Activated naive CD4-positive, alpha-beta T cell treated with anti-CD3 and anti-CD28 coated beads for 36 hours (primary cell): ENCODE measurements at regions not wholly inside any gene's neighbourhood (a gene's known extent, or its start where the extent isn't known, plus 50 kb on each side); places are given as distances from the start of the nearest gene placed in this dataset.

Experiments used
- CTCF ChIA-PET: fragments of 350-600 bp; sonication (Branson Sonifier 250); formaldehyde crosslinking; loops from one replicate; lab custom pipeline; 2021; ENCODE audit warnings: antibody characterized with exemption; lab: Charles Lee
- DNase-seq: peaks from one replicate; pipeline ENCODE4 v3.0.0-alpha.2; 2020
- H3K27ac Mint-ChIP-seq: one replicate; pipeline ENCODE4 v1.8.0; 2021; ENCODE audit warnings: mild to moderate bottlenecking, mixed read lengths
- H3K27me3 Mint-ChIP-seq: one replicate; pipeline ENCODE4 v1.8.0; 2021; ENCODE audit warnings: low read depth, mixed read lengths
- H3K36me3 Mint-ChIP-seq: one replicate; pipeline ENCODE4 v1.8.0; 2021; ENCODE audit warnings: low read depth, mixed read lengths
- H3K4me1 Mint-ChIP-seq: one replicate; pipeline ENCODE4 v1.8.0; 2021; ENCODE audit warnings: low read depth, mixed read lengths
- H3K4me3 Mint-ChIP-seq: one replicate; pipeline ENCODE4 v1.8.0; 2021; ENCODE audit warnings: mild to moderate bottlenecking, moderate library complexity, mixed read lengths
- H3K9me3 Mint-ChIP-seq: one replicate; pipeline ENCODE4 v1.8.0; 2021; ENCODE audit warnings: mixed read lengths
- intact Hi-C: fragments of 100-400 bp; cut with micrococcal nuclease; formaldehyde crosslinking; loops from one replicate; pipeline ENCODE4 v1.15.1; 2023

GRCh38 chr15:46636206-46636605 lies 1001.4 kb downstream of the SQOR start:
- H3K4me1 Mint-ChIP-seq, result no peaks in the 10 kb centered on the region
- peaks cover 3% of the 10 kb centered on the region for H3K27me3 Mint-ChIP-seq
- CTCF ChIA-PET, result interaction anchor here (0.6 kb wide), 1 partner anchor 1126 kb away, joined by 4 read pairs; no protein-coding TSS in a partner anchor
- intact Hi-C loops, result no loop called here
- H3K4me3 Mint-ChIP-seq, result no peak overlapping the region
- H3K27ac Mint-ChIP-seq, result no peak overlapping the region
- H3K9me3 Mint-ChIP-seq, result peaks cover 3% of the 10 kb centered on the region
- DNase-seq, result no peak
- no peaks in the 10 kb centered on the region for H3K36me3 Mint-ChIP-seq

GRCh38 chr15:46644501-46645481 lies 1010.0 kb downstream of the SQOR start:
- intact Hi-C loops, result no loop called here
- H3K4me3 Mint-ChIP-seq, result no peak overlapping the region
- peaks cover 2% of the 10 kb centered on the region for H3K9me3 Mint-ChIP-seq
- H3K27me3 Mint-ChIP-seq, result no peaks in the 10 kb centered on the region
- no peaks in the 10 kb centered on the region for H3K36me3 Mint-ChIP-seq
- H3K27ac Mint-ChIP-seq, result no peak overlapping the region
- no peaks in the 10 kb centered on the region for H3K4me1 Mint-ChIP-seq
- CTCF ChIA-PET, result no interaction called here
- DNase-seq, result no peak

GRCh38 chr15:46646490-46646889 lies 1011.7 kb downstream of the SQOR start:
- H3K27me3 Mint-ChIP-seq, result no peaks in the 10 kb centered on the region
- H3K27ac Mint-ChIP-seq, result no peak overlapping the region
- intact Hi-C loops, result no loop called here
- DNase-seq, result no peak
- H3K4me1 Mint-ChIP-seq, result no peaks in the 10 kb centered on the region
- H3K36me3 Mint-ChIP-seq, result no peaks in the 10 kb centered on the region
- no peak overlapping the region for H3K4me3 Mint-ChIP-seq
- CTCF ChIA-PET, result no interaction called here
- peaks cover 2% of the 10 kb centered on the region for H3K9me3 Mint-ChIP-seq

GRCh38 chr15:46647046-46647445 lies 1012.2 kb downstream of the SQOR start:
- intact Hi-C loops, result no loop called here
- Mint-ChIP-seq H3K4me1 (no peaks in the 10 kb centered on the region), H3K4me3 (no peak overlapping the region), H3K27ac (no peak overlapping the region), H3K9me3 (peaks cover 2% of the 10 kb centered on the region), H3K27me3 (no peaks in the 10 kb centered on the region), H3K36me3 (no peaks in the 10 kb centered on the region)
- no peak for DNase-seq
- CTCF ChIA-PET, result no interaction called here

- no peaks in the 10 kb centered on the region for H3K36me3 Mint-ChIP-seq
- CTCF ChIA-PET, result no interaction called here
- no peak for DNase-seq
- no peaks in the 10 kb centered on the region for H3K9me3 Mint-ChIP-seq
- H3K4me3 Mint-ChIP-seq, result no peak overlapping the region
- no peaks in the 10 kb centered on the region for H3K4me1 Mint-ChIP-seq
- no peak overlapping the region for H3K27ac Mint-ChIP-seq
- intact Hi-C loops, result no loop called here
- no peaks in the 10 kb centered on the region for H3K27me3 Mint-ChIP-seq
Measured at GRCh38 chr15:46652266-46652665, 1017.4 kb downstream of the SQOR start.

- no peaks in the 10 kb centered on the region for H3K4me1 Mint-ChIP-seq
- H3K27ac Mint-ChIP-seq, result no peak overlapping the region
- CTCF ChIA-PET, result interaction anchor here (0.7 kb wide), 1 partner anchor 859 kb away, joined by 3 read pairs; no protein-coding TSS in a partner anchor
- H3K4me3 Mint-ChIP-seq, result no peak overlapping the region
- intact Hi-C loops, result no loop called here
- no peak for DNase-seq
- H3K27me3 Mint-ChIP-seq, result no peaks in the 10 kb centered on the region
- no peaks in the 10 kb centered on the region for H3K36me3 Mint-ChIP-seq
- no peaks in the 10 kb centered on the region for H3K9me3 Mint-ChIP-seq
Measured at GRCh38 chr15:46654993-46655392, 1020.2 kb downstream of the SQOR start.

GRCh38 chr15:46660096-46660842 lies 1025.4 kb downstream of the SQOR start:
- Mint-ChIP-seq H3K36me3 (no peaks in the 10 kb centered on the region), H3K9me3 (peaks cover 1% of the 10 kb centered on the region), H3K4me3 (no peak overlapping the region), H3K4me1 (no peaks in the 10 kb centered on the region), H3K27me3 (no peaks in the 10 kb centered on the region), H3K27ac (no peak overlapping the region)
- intact Hi-C loops, result no loop called here
- CTCF ChIA-PET, result no interaction called here
- DNase-seq, result no peak

GRCh38 chr15:46670258-46670657 lies 1035.4 kb downstream of the SQOR start:
- intact Hi-C loops, result no loop called here
- H3K27ac Mint-ChIP-seq, result no peak overlapping the region
- DNase-seq, result no peak
- no peaks in the 10 kb centered on the region for H3K27me3 Mint-ChIP-seq
- H3K9me3 Mint-ChIP-seq, result peaks cover 2% of the 10 kb centered on the region
- H3K4me1 Mint-ChIP-seq, result no peaks in the 10 kb centered on the region
- H3K4me3 Mint-ChIP-seq, result no peak overlapping the region
- CTCF ChIA-PET, result interaction anchor here (0.7 kb wide), 1 partner anchor 141 kb away, joined by 3 read pairs; no protein-coding TSS in a partner anchor
- H3K36me3 Mint-ChIP-seq, result no peaks in the 10 kb centered on the region

GRCh38 chr15:46671336-46671735 lies 1036.5 kb downstream of the SQOR start:
- Mint-ChIP-seq H3K4me1 (no peaks in the 10 kb centered on the region), H3K27me3 (no peaks in the 10 kb centered on the region), H3K9me3 (peaks cover 2% of the 10 kb centered on the region), H3K27ac (no peak overlapping the region), H3K4me3 (no peak overlapping the region), H3K36me3 (no peaks in the 10 kb centered on the region)
- CTCF ChIA-PET, result no interaction called here
- intact Hi-C loops, result no loop called here
- no peak for DNase-seq

GRCh38 chr15:46672041-46672440 lies 1037.2 kb downstream of the SQOR start:
- Mint-ChIP-seq H3K27ac (no peak overlapping the region), H3K4me3 (no peak overlapping the region), H3K9me3 (peaks cover 2% of the 10 kb centered on the region), H3K4me1 (no peaks in the 10 kb centered on the region), H3K27me3 (no peaks in the 10 kb centered on the region), H3K36me3 (no peaks in the 10 kb centered on the region)
- intact Hi-C loops, result no loop called here
- DNase-seq, result no peak
- CTCF ChIA-PET, result no interaction called here

GRCh38 chr15:46676233-46677206 lies 1040.8 kb upstream of the SEMA6D start:
- intact Hi-C loops, result no loop called here
- Mint-ChIP-seq H3K27me3 (no peaks in the 10 kb centered on the region), H3K4me1 (no peaks in the 10 kb centered on the region), H3K36me3 (no peaks in the 10 kb centered on the region), H3K9me3 (peaks cover 1% of the 10 kb centered on the region), H3K27ac (no peak overlapping the region), H3K4me3 (no peak overlapping the region)
- DNase-seq, result no peak
- CTCF ChIA-PET, result no interaction called here

GRCh38 chr15:46677491-46677890 lies 1039.8 kb upstream of the SEMA6D start:
- intact Hi-C loops, result no loop called here
- Mint-ChIP-seq H3K4me1 (no peaks in the 10 kb centered on the region), H3K27ac (no peak overlapping the region), H3K27me3 (no peaks in the 10 kb centered on the region), H3K4me3 (no peak overlapping the region), H3K36me3 (no peaks in the 10 kb centered on the region), H3K9me3 (peaks cover 1% of the 10 kb centered on the region)
- no peak for DNase-seq
- CTCF ChIA-PET, result no interaction called here
